ENCODE measurements at regions not wholly inside any gene's neighbourhood (a gene's known extent, or its start where the extent isn't known, plus 50 kb on each side); places are given as distances from the start of the nearest gene placed in this dataset.

GRCh38 chr5:40029711-40030495 lies 605.1 kb upstream of the DAB2 start:
- TF ChIP-seq CTCF (IDR thresholded peaks at IDR 0.05; ENCODE audit: insufficient read depth, low read length) = no peak
- peak; percentile 16 for DNase-seq (ENCODE audit: low read depth)
- H3K4me3 ChIP-seq (ENCODE audit: low read depth, low read length) = no peak overlapping the region

GRCh38 chr5:40027400-40027799 lies 602.6 kb upstream of the DAB2 start:
- no peak overlapping the region for H3K4me3 ChIP-seq (ENCODE audit: low read depth, low read length)
- no peak for DNase-seq (ENCODE audit: low read depth)
- TF ChIP-seq CTCF (IDR thresholded peaks at IDR 0.05; ENCODE audit: insufficient read depth, low read length) = no peak

- TF ChIP-seq CTCF (IDR thresholded peaks at IDR 0.05; ENCODE audit: insufficient read depth, low read length) = no peak
- H3K4me3 ChIP-seq (ENCODE audit: low read depth, low read length) = no peak overlapping the region
- DNase-seq (ENCODE audit: low read depth) = no peak
Measured at GRCh38 chr5:40025586-40025985, 600.8 kb upstream of the DAB2 start.

GRCh38 chr5:40022057-40022456 lies 597.3 kb upstream of the DAB2 start:
- TF ChIP-seq CTCF (IDR thresholded peaks at IDR 0.05; ENCODE audit: insufficient read depth, low read length) = no peak
- DNase-seq (ENCODE audit: low read depth) = no peak

GRCh38 chr5:40021007-40021406 lies 596.2 kb upstream of the DAB2 start:
- peak; percentile 5 for TF ChIP-seq CTCF (IDR thresholded peaks at IDR 0.05; ENCODE audit: insufficient read depth, low read length)
- no peak overlapping the region for H3K4me3 ChIP-seq (ENCODE audit: low read depth, low read length)
- DNase-seq (ENCODE audit: low read depth) = peak; percentile 18

More at GRCh38 chr5:40022057-40022456, 597.3 kb upstream of the DAB2 start:
- H3K4me3 ChIP-seq (ENCODE audit: low read depth, low read length) = no peak overlapping the region

- TF ChIP-seq CTCF (IDR thresholded peaks at IDR 0.05; ENCODE audit: insufficient read depth, low read length) = no peak
- H3K4me3 ChIP-seq (ENCODE audit: low read depth, low read length) = no peak overlapping the region
- no peak for DNase-seq (ENCODE audit: low read depth)
Measured at GRCh38 chr5:40017918-40018317, 593.1 kb upstream of the DAB2 start.

GRCh38 chr5:40017135-40017534 lies 592.4 kb upstream of the DAB2 start:
- no peak overlapping the region for H3K4me3 ChIP-seq (ENCODE audit: low read depth, low read length)
- no peak for DNase-seq (ENCODE audit: low read depth)
- no peak for TF ChIP-seq CTCF (IDR thresholded peaks at IDR 0.05; ENCODE audit: insufficient read depth, low read length)

Data from fibroblast of the aortic adventitia (primary cell).